NCI-H1436 (cell line): ENCODE measurements at regions not wholly inside any gene's neighbourhood (a gene's known extent, or its start where the extent isn't known, plus 50 kb on each side); places are given as distances from the start of the nearest gene placed in this dataset.

Experiments
- DNase-seq: peaks from one replicate; lab custom pipeline; 2025; lab: John Stamatoyannopoulos, UW

GRCh38 chr4:181613200-181613599 is 630.0 kb upstream of the TENM3 start:
- no peak for DNase-seq

- DNase-seq = no peak
Measured at GRCh38 chr4:181618038-181618618, 625.1 kb upstream of the TENM3 start.

- DNase-seq = no peak
Measured at GRCh38 chr4:181618896-181619295, 624.3 kb upstream of the TENM3 start.

- DNase-seq = no peak
Measured at GRCh38 chr4:181619651-181620050, 623.6 kb upstream of the TENM3 start.

- DNase-seq = no peak
Measured at GRCh38 chr4:181637186-181638105, 605.8 kb upstream of the TENM3 start.

GRCh38 chr4:181643466-181643865 is 599.7 kb upstream of the TENM3 start:
- DNase-seq = no peak

GRCh38 chr4:181645489-181645888 is 597.7 kb upstream of the TENM3 start:
- DNase-seq = no peak

- no peak for DNase-seq
Measured at GRCh38 chr4:181646864-181647263, 596.3 kb upstream of the TENM3 start.

- no peak for DNase-seq
Measured at GRCh38 chr4:181647396-181648147, 595.6 kb upstream of the TENM3 start.

GRCh38 chr4:181650033-181650825 is 593.0 kb upstream of the TENM3 start:
- DNase-seq = no peak

- DNase-seq = no peak
Measured at GRCh38 chr4:181656748-181657147, 586.5 kb upstream of the TENM3 start.

- DNase-seq = peak; percentile 30
Measured at GRCh38 chr4:181659202-181659601, 584.0 kb upstream of the TENM3 start.

- peak; percentile 16 for DNase-seq
Measured at GRCh38 chr4:181659876-181660275, 583.3 kb upstream of the TENM3 start.

GRCh38 chr4:181661090-181661489 is 582.1 kb upstream of the TENM3 start:
- DNase-seq = no peak

GRCh38 chr4:181661923-181662322 is 581.3 kb upstream of the TENM3 start:
- no peak for DNase-seq

- no peak for DNase-seq
Measured at GRCh38 chr4:181662383-181662782, 580.8 kb upstream of the TENM3 start.

- DNase-seq = no peak
Measured at GRCh38 chr4:181670506-181670905, 572.7 kb upstream of the TENM3 start.

- no peak for DNase-seq
Measured at GRCh38 chr4:181671672-181672071, 571.5 kb upstream of the TENM3 start.

- no peak for DNase-seq
Measured at GRCh38 chr4:181672751-181673150, 570.5 kb upstream of the TENM3 start.

GRCh38 chr4:181674315-181674875 is 568.8 kb upstream of the TENM3 start:
- DNase-seq = no peak

- DNase-seq = no peak
Measured at GRCh38 chr4:181676546-181676945, 566.7 kb upstream of the TENM3 start.

GRCh38 chr4:181677201-181677600 is 566.0 kb upstream of the TENM3 start:
- DNase-seq = no peak
